Stomach (tissue), 8 donors: ENCODE measurements at regions not wholly inside any gene's neighbourhood (a gene's known extent, or its start where the extent isn't known, plus 50 kb on each side); places are given as distances from the start of the nearest gene placed in this dataset.

Experiments used
- DNase-seq, 2 donors: peaks; one replicate each; pipeline versions ENCODE4 v3.0.0 to v3.0.0-alpha.2; 2013 to 2019
- H3K27ac ChIP-seq, 5 donors: fragments of 200-600 bp in 4 of 5; sonication (generic) in 4 of 5; one replicate each; pipeline ENCODE4 v1.5.1; 2013 to 2019; ENCODE audit warnings: mild to moderate bottlenecking in 1 of 5, moderate library complexity in 1 of 5
- H3K27me3 ChIP-seq, 3 donors: fragments of 200-600 bp; sonication (generic); one replicate each; pipeline ENCODE4 v1.5.1; 2017 to 2019; ENCODE audit warnings: mixed run types in 1 of 3
- H3K36me3 ChIP-seq, 4 donors: fragments of 200-600 bp; sonication (generic); 1 replicate in 3 of 4; 2 replicates in 1 of 4; pipeline ENCODE4 v1.5.1; 2016 to 2019
- H3K4me1 ChIP-seq, 4 donors: fragments of 200-600 bp; sonication (generic); one replicate each; pipeline ENCODE4 v1.5.1; 2016 to 2019
- H3K4me3 ChIP-seq, 4 donors: fragments of 200-600 bp; sonication (generic) in 3 of 4; one replicate each; pipeline ENCODE4 v1.5.1; 2016 to 2019; ENCODE audit warnings: mild to moderate bottlenecking in 1 of 4
- H3K9me3 ChIP-seq, 4 donors: fragments of 200-600 bp; sonication (generic); one replicate each; pipeline ENCODE4 v1.5.1; 2016 to 2019
- EP300 ChIP-seq: sonication (generic); formaldehyde crosslinking; IDR thresholded peaks from one replicate; pipeline ENCODE4 v1.6.1; 2017; ENCODE audit warnings: antibody characterized with exemption
- POLR2A ChIP-seq, 4 donors: fragments of 450-650 bp; IDR thresholded peaks; one replicate each; pipeline ENCODE4 v1.6.1; 2016; ENCODE audit warnings: antibody characterized with exemption in 4 of 4, control low read depth in 2 of 4, mild to moderate bottlenecking in 1 of 4, moderate library complexity in 1 of 4
- POLR2AphosphoS5 ChIP-seq, 3 donors: sonication (generic); formaldehyde crosslinking; IDR thresholded peaks; one replicate each; pipeline ENCODE4 v1.6.1; 2016; ENCODE audit warnings: antibody characterized with exemption in 3 of 3
- WGBS, 5 donors: extraction: QIAGEN DNeasy Blood & Tissue Kit in 3 of 5; methylation state at CpG; one replicate each; pipeline versions ENCODE4 v1.1.5 to v1.1.7; 2013 to 2018; 5-methylcytosine and 5-hydroxymethylcytosine counted together
- intact Hi-C: fragments of 100-400 bp; cut with DNase I; formaldehyde crosslinking; loops from one replicate; pipeline ENCODE4 v1.15.1; 2023; ENCODE audit warnings: low total_unique reads
- TF ChIP-seq, protein P1 (sequence below), 7 experiments: fragments of 450-650 bp in 4 of 7; fragments of 200-600 bp in 3 of 7; sonication (generic) in 3 of 7; IDR thresholded peaks; one replicate each; pipeline ENCODE4 v1.5.1; 2016 to 2019; ENCODE audit warnings: antibody characterized with exemption in 7 of 7, control low read depth in 2 of 7, mild to moderate bottlenecking in 1 of 7
- donor health status: healthy with polysubstance abuse.
- donor health status: Bipolar disorder and iron deficiency.
- donor health status: healthy.

DNA sequence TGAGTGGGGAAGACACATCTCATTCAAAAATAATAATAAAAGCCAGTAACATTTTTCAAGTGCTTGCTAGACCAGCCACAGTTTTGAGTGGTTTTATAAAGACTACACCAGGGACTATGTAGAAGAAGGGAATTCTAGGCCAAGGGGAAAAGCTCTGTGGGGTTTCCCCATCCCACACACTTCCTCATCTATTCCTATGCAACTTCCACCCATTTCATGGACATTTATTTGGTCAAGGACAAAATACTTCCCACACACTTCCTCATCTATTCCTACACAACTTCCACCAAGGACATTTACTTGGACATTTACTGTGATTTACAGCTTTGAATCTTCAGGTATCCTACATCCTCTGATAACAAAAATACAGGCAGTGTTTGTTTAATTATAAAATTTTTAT is 86.5 kb upstream of the KLF3 start:
- peaks cover 0 to 15% (median 0%) of the 10 kb centered on the region in 4 donors for H3K4me1 ChIP-seq
- no peak for DNase-seq
- intact Hi-C loops = no loop called here
- TF ChIP-seq EP300 = no peak
- TF ChIP-seq, protein P1, sequence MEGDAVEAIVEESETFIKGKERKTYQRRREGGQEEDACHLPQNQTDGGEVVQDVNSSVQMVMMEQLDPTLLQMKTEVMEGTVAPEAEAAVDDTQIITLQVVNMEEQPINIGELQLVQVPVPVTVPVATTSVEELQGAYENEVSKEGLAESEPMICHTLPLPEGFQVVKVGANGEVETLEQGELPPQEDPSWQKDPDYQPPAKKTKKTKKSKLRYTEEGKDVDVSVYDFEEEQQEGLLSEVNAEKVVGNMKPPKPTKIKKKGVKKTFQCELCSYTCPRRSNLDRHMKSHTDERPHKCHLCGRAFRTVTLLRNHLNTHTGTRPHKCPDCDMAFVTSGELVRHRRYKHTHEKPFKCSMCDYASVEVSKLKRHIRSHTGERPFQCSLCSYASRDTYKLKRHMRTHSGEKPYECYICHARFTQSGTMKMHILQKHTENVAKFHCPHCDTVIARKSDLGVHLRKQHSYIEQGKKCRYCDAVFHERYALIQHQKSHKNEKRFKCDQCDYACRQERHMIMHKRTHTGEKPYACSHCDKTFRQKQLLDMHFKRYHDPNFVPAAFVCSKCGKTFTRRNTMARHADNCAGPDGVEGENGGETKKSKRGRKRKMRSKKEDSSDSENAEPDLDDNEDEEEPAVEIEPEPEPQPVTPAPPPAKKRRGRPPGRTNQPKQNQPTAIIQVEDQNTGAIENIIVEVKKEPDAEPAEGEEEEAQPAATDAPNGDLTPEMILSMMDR (IDR thresholded peaks at IDR 0.05) = no peak
- TF ChIP-seq POLR2AphosphoS5 (IDR thresholded peaks at IDR 0.05) = no peak
- no peak for TF ChIP-seq POLR2A (IDR thresholded peaks at IDR 0.05)
- H3K4me3 ChIP-seq = no peak overlapping the region
- H3K27me3 ChIP-seq = no peaks in the 10 kb centered on the region
- H3K9me3 ChIP-seq = no peaks in the 10 kb centered on the region
- H3K27ac ChIP-seq = no peak overlapping the region
- H3K36me3 ChIP-seq = no peaks in the 10 kb centered on the region

DNA sequence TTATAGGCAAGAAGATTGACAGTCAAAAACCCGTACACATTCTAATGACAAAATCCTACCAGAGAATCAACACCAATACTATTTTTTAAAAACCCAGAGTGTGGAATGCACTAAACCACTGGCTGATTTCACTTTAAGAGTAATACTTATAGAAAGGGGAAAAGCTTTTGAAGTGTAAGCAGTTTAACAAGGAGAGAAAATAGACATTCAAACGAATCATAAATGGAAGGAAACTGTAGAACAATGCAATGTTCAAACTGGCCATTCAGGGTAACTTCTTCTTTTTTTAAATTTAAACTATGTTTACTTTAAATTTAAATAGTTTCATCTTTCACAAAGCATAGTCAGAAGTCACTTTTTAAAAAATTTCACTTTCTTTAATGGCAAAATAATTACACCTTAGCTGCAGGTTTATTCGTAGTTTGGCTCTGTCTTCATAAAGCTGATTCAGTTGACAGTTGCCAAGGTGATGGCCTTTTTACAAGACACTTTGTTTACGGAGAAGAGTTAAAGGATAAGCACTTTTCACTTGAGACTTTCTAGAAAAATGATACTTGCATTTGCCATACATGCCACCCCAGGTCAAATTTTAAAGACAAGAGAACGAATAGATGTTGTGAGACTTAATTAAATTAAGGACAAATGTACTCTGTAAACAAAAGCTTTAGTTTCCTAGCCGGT is 82.4 kb upstream of the KLF3 start:
- Histone ChIP-seq H3K27me3 (no peaks in the 10 kb centered on the region), H3K9me3 (no peaks in the 10 kb centered on the region), H3K27ac (no peak overlapping the region), H3K4me3 (no peak overlapping the region), H3K36me3 (no peaks in the 10 kb centered on the region), H3K4me1 (peaks cover 0 to 4% (median 0%) of the 10 kb centered on the region in 4 donors)
- no peak for TF ChIP-seq EP300
- no peak for TF ChIP-seq POLR2A (IDR thresholded peaks at IDR 0.05)
- TF ChIP-seq, protein P1 (IDR thresholded peaks at IDR 0.05) = no peak
- no peak for TF ChIP-seq POLR2AphosphoS5 (IDR thresholded peaks at IDR 0.05)
- DNase-seq = no peak
- 52 to 61% (median 57%) methylated on average over 6 of the region's 6 CpGs for WGBS, 5 donors
- intact Hi-C loops = no loop called here

DNA sequence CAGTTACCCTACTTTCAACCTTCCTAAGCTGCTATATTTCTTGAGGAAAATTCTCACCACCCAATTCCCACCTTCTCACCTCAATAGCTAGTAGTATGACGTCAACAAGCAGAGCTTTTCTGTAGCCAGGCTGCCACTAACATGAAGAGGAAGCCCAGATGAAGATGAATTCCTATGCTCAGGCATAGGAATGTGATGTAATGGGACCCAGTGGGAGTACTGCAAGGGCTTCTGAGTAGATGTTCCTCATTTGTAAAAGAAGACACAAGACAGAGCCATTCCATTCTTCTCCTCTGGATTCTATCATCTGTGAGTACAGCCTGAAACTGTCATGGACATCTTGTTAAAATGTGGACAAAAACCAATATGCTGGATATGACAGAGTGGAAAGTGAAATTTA is 81.6 kb upstream of the KLF3 start:
- Histone ChIP-seq H3K27ac (no peak overlapping the region), H3K36me3 (no peaks in the 10 kb centered on the region), H3K27me3 (no peaks in the 10 kb centered on the region), H3K9me3 (no peaks in the 10 kb centered on the region), H3K4me3 (no peak overlapping the region), H3K4me1 (peaks cover 0 to 4% (median 0%) of the 10 kb centered on the region in 4 donors)
- TF ChIP-seq POLR2A (IDR thresholded peaks at IDR 0.05) = no peak
- no peak for TF ChIP-seq POLR2AphosphoS5 (IDR thresholded peaks at IDR 0.05)
- no peak for TF ChIP-seq EP300
- TF ChIP-seq, protein P1 (IDR thresholded peaks at IDR 0.05) = no peak
- intact Hi-C loops = no loop called here
- WGBS, 5 donors = 58 to 90% (median 88%) methylated on average over 1 of the region's 1 CpG
- peak in 1 of 2 donors; percentile 42 for DNase-seq

DNA sequence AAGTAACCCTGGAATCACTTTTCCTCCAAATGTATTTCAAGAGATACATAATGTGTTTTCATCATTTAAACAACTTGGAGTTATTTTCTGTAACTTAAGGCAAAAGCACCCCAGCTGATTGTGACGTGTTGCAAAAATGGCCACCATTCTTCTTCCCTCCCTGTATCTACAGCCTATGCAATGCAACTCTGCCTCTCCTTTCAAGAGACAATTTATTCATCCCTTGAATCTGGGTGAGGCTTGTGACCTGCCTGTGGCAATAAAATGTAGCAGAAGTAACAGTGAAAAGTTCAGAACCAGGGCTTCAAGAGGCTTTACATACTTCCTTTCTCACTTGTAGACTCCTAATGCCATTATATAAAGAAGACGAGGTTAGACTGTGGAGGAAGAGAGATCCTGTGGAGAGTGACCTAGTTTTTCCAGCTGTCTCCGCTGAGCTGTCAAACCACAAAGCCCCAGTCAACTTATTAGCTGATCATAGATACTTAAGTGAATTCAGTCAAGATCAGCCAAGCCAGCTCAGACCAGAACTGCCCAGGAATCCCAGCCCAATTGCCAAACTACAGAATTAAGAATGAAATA is 81.0 kb upstream of the KLF3 start:
- Histone ChIP-seq H3K9me3 (no peaks in the 10 kb centered on the region), H3K36me3 (no peaks in the 10 kb centered on the region), H3K4me1 (peaks cover 0 to 4% (median 0%) of the 10 kb centered on the region in 4 donors), H3K27ac (no peak overlapping the region), H3K4me3 (no peak overlapping the region), H3K27me3 (no peaks in the 10 kb centered on the region)
- 63 to 81% (median 76%) methylated on average over 3 of the region's 3 CpGs for WGBS, 5 donors
- DNase-seq = no peak
- TF ChIP-seq POLR2AphosphoS5 (IDR thresholded peaks at IDR 0.05) (no peak), EP300 (no peak), POLR2A (IDR thresholded peaks at IDR 0.05) (no peak)
- TF ChIP-seq, protein P1 (IDR thresholded peaks at IDR 0.05) = no peak
- intact Hi-C loops = no loop called here
